Stimulated activated effector memory CD8-positive, alpha-beta T cell treated with anti-CD3 and anti-CD28 coated beads, Interleukin-12 subunit alpha, Interleukin-12 subunit beta, amount 100 ng/mL, for 72 hours (primary cell): ENCODE measurements at regions not wholly inside any gene's neighbourhood (a gene's known extent, or its start where the extent isn't known, plus 50 kb on each side); places are given as distances from the start of the nearest gene placed in this dataset.
"Not testable (repeated sequence)": the region's sequence is repeated elsewhere in the genome, so short reads cannot be mapped to it uniquely, and the experiment has no call there.

Source experiments
- ATAC-seq: fragments of 150-1000 bp; cut with Tn5 transposase; 2 replicates; pipeline ENCODE4 v1.10.0; 2021
- DNase-seq, 2 donors: peaks; one replicate each; pipeline ENCODE4 v3.0.0; 2021 to 2022; ENCODE audit warnings: low spot score in 2 of 2
- H3K27ac Mint-ChIP-seq: one replicate; pipeline ENCODE4 v1.8.0; 2022; ENCODE audit warnings: mild to moderate bottlenecking, mixed read lengths
- H3K36me3 Mint-ChIP-seq: one replicate; pipeline ENCODE4 v1.8.0; 2022; ENCODE audit warnings: mild to moderate bottlenecking, mixed read lengths
- H3K4me1 Mint-ChIP-seq: one replicate; pipeline ENCODE4 v1.8.0; 2022; ENCODE audit warnings: mixed read lengths
- H3K4me3 Mint-ChIP-seq: one replicate; pipeline ENCODE4 v1.8.0; 2022; ENCODE audit warnings: mild to moderate bottlenecking, mixed read lengths
- H3K9me3 Mint-ChIP-seq: one replicate; pipeline ENCODE4 v1.8.0; 2022; ENCODE audit warnings: mixed read lengths

- no peaks in the 10 kb centered on the region for H3K36me3 Mint-ChIP-seq
- H3K9me3 Mint-ChIP-seq = peaks cover 17% of the 10 kb centered on the region
- ATAC-seq (no peak), DNase-seq (no peak)
- no peaks in the 10 kb centered on the region for H3K4me1 Mint-ChIP-seq
- H3K4me3 Mint-ChIP-seq = no peak overlapping the region
- no peak overlapping the region for H3K27ac Mint-ChIP-seq
Measured at GRCh38 chr1:188735567-188735966, 1742.1 kb downstream of the BRINP3 start.

GRCh38 chr1:188749275-188749674 lies 1728.4 kb downstream of the BRINP3 start:
- H3K27ac Mint-ChIP-seq, ATAC-seq, H3K4me1 Mint-ChIP-seq, H3K4me3 Mint-ChIP-seq, H3K36me3 Mint-ChIP-seq, DNase-seq: not testable (repeated sequence)
- H3K9me3 Mint-ChIP-seq = peaks cover 19% of the 10 kb centered on the region

- not testable (repeated sequence) for ATAC-seq, H3K36me3 Mint-ChIP-seq, H3K4me3 Mint-ChIP-seq, DNase-seq, H3K4me1 Mint-ChIP-seq, H3K27ac Mint-ChIP-seq
- peaks cover 19% of the 10 kb centered on the region for H3K9me3 Mint-ChIP-seq
Measured at GRCh38 chr1:188752027-188752426, 1725.6 kb downstream of the BRINP3 start.

GRCh38 chr1:188757747-188758146 lies 1719.9 kb downstream of the BRINP3 start:
- ATAC-seq, H3K4me3 Mint-ChIP-seq, H3K4me1 Mint-ChIP-seq, H3K9me3 Mint-ChIP-seq, H3K36me3 Mint-ChIP-seq, H3K27ac Mint-ChIP-seq, DNase-seq: not testable (repeated sequence)

- no peaks in the 10 kb centered on the region for H3K4me1 Mint-ChIP-seq
- H3K9me3 Mint-ChIP-seq = peaks cover 20% of the 10 kb centered on the region
- ATAC-seq = no peak
Measured at GRCh38 chr1:188761226-188761625, 1716.4 kb downstream of the BRINP3 start.

GRCh38 chr1:188762166-188762743 lies 1715.4 kb downstream of the BRINP3 start:
- Mint-ChIP-seq H3K9me3 (peaks cover 20% of the 10 kb centered on the region), H3K27ac (no peak overlapping the region), H3K4me3 (no peak overlapping the region), H3K36me3 (no peaks in the 10 kb centered on the region), H3K4me1 (no peaks in the 10 kb centered on the region)
- DNase-seq = no peak
- ATAC-seq = no peak

More at GRCh38 chr1:188761226-188761625, 1716.4 kb downstream of the BRINP3 start:
- no peaks in the 10 kb centered on the region for H3K36me3 Mint-ChIP-seq
- H3K27ac Mint-ChIP-seq = no peak overlapping the region
- no peak for DNase-seq
- no peak overlapping the region for H3K4me3 Mint-ChIP-seq

- no peaks in the 10 kb centered on the region for H3K36me3 Mint-ChIP-seq
- H3K4me1 Mint-ChIP-seq = no peaks in the 10 kb centered on the region
- ATAC-seq (no peak), DNase-seq (no peak)
- H3K4me3 Mint-ChIP-seq = no peak overlapping the region
- H3K27ac Mint-ChIP-seq = no peak overlapping the region
- peaks cover 20% of the 10 kb centered on the region for H3K9me3 Mint-ChIP-seq
Measured at GRCh38 chr1:188763541-188763940, 1714.1 kb downstream of the BRINP3 start.

GRCh38 chr1:188769181-188769580 lies 1708.5 kb downstream of the BRINP3 start:
- Mint-ChIP-seq H3K36me3 (no peaks in the 10 kb centered on the region), H3K27ac (no peak overlapping the region), H3K4me1 (no peaks in the 10 kb centered on the region), H3K9me3 (peaks cover 29% of the 10 kb centered on the region), H3K4me3 (no peak overlapping the region)
- ATAC-seq = no peak
- DNase-seq = no peak

- H3K4me3 Mint-ChIP-seq = no peak overlapping the region
- ATAC-seq = no peak
Measured at GRCh38 chr1:188769936-188770335, 1707.7 kb downstream of the BRINP3 start.

GRCh38 chr1:188778578-188778977 lies 1699.1 kb downstream of the BRINP3 start:
- no peaks in the 10 kb centered on the region for H3K4me1 Mint-ChIP-seq
- H3K9me3 Mint-ChIP-seq = peaks cover 11% of the 10 kb centered on the region
- no peak for ATAC-seq
- DNase-seq = no peak
- H3K27ac Mint-ChIP-seq = no peak overlapping the region
- no peaks in the 10 kb centered on the region for H3K36me3 Mint-ChIP-seq
- no peak overlapping the region for H3K4me3 Mint-ChIP-seq

More at GRCh38 chr1:188769936-188770335, 1707.7 kb downstream of the BRINP3 start:
- H3K27ac Mint-ChIP-seq = no peak overlapping the region
- no peak for DNase-seq
- no peaks in the 10 kb centered on the region for H3K36me3 Mint-ChIP-seq
- H3K9me3 Mint-ChIP-seq = peaks cover 29% of the 10 kb centered on the region
- no peaks in the 10 kb centered on the region for H3K4me1 Mint-ChIP-seq

- Mint-ChIP-seq H3K36me3 (no peaks in the 10 kb centered on the region), H3K4me1 (no peaks in the 10 kb centered on the region), H3K27ac (no peak overlapping the region), H3K9me3 (no peaks in the 10 kb centered on the region), H3K4me3 (no peak overlapping the region)
- DNase-seq = no peak
- no peak for ATAC-seq
Measured at GRCh38 chr1:188782220-188782841, 1695.3 kb downstream of the BRINP3 start.

- Mint-ChIP-seq H3K9me3 (peaks cover 3% of the 10 kb centered on the region), H3K27ac (no peak overlapping the region), H3K36me3 (no peaks in the 10 kb centered on the region), H3K4me1 (no peaks in the 10 kb centered on the region), H3K4me3 (no peak overlapping the region)
- DNase-seq = no peak
- no peak for ATAC-seq
Measured at GRCh38 chr1:188794969-188795368, 1682.7 kb downstream of the BRINP3 start.

GRCh38 chr1:188812153-188812552 lies 1665.5 kb downstream of the BRINP3 start:
- peaks cover 17% of the 10 kb centered on the region for H3K9me3 Mint-ChIP-seq
- not testable (repeated sequence) for H3K4me1 Mint-ChIP-seq, H3K4me3 Mint-ChIP-seq, H3K27ac Mint-ChIP-seq, H3K36me3 Mint-ChIP-seq, DNase-seq, ATAC-seq

GRCh38 chr1:188812836-188813573 lies 1664.7 kb downstream of the BRINP3 start:
- not testable (repeated sequence) for DNase-seq, H3K27ac Mint-ChIP-seq, ATAC-seq, H3K4me1 Mint-ChIP-seq, H3K4me3 Mint-ChIP-seq, H3K36me3 Mint-ChIP-seq
- H3K9me3 Mint-ChIP-seq = peaks cover 15% of the 10 kb centered on the region

- Mint-ChIP-seq H3K36me3 (no peaks in the 10 kb centered on the region), H3K4me1 (no peaks in the 10 kb centered on the region), H3K4me3 (no peak overlapping the region), H3K9me3 (peaks cover 13% of the 10 kb centered on the region), H3K27ac (no peak overlapping the region)
- ATAC-seq (no peak), DNase-seq (no peak)
Measured at GRCh38 chr1:188817814-188818213, 1659.8 kb downstream of the BRINP3 start.

GRCh38 chr1:188822248-188822647 lies 1655.4 kb downstream of the BRINP3 start:
- ATAC-seq = no peak
- Mint-ChIP-seq H3K27ac (no peak overlapping the region), H3K36me3 (no peaks in the 10 kb centered on the region), H3K4me1 (no peaks in the 10 kb centered on the region), H3K4me3 (no peak overlapping the region), H3K9me3 (peaks cover 3% of the 10 kb centered on the region)
- no peak for DNase-seq
